ENCODE measurements at regions not wholly inside any gene's neighbourhood (a gene's known extent, or its start where the extent isn't known, plus 50 kb on each side); places are given as distances from the start of the nearest gene placed in this dataset.

GRCh38 chr12:111150360-111150759, 218.5 kb downstream of the PHETA1 start:
- no peak overlapping the region for H3K9ac ChIP-seq (ENCODE audit: low read length)
- H3K36me3 ChIP-seq (ENCODE audit: control insufficient read depth, insufficient read depth, low read length) = no peaks in the 10 kb centered on the region
- H3K9me3 ChIP-seq (ENCODE audit: control insufficient read depth, insufficient read depth, low read depth, low read length) = no peaks in the 10 kb centered on the region
- H3K27me3 ChIP-seq (ENCODE audit: control insufficient read depth, insufficient read depth, low read length) = no peaks in the 10 kb centered on the region
- H3K4me3 ChIP-seq (ENCODE audit: low read depth, low read length) = no peak overlapping the region
- no peak overlapping the region for H3K27ac ChIP-seq (ENCODE audit: low read depth, low read length)
- H3K4me1 ChIP-seq (ENCODE audit: control insufficient read depth, insufficient read depth, low read length) = peaks cover 11% of the 10 kb centered on the region

- H3K9ac ChIP-seq (ENCODE audit: low read length) = no peak overlapping the region
- H3K9me3 ChIP-seq (ENCODE audit: control insufficient read depth, insufficient read depth, low read depth, low read length) = no peaks in the 10 kb centered on the region
- H3K36me3 ChIP-seq (ENCODE audit: control insufficient read depth, insufficient read depth, low read length) = no peaks in the 10 kb centered on the region
- peaks cover 7% of the 10 kb centered on the region for H3K4me1 ChIP-seq (ENCODE audit: control insufficient read depth, insufficient read depth, low read length)
- no peak overlapping the region for H3K27ac ChIP-seq (ENCODE audit: low read depth, low read length)
- H3K27me3 ChIP-seq (ENCODE audit: control insufficient read depth, insufficient read depth, low read length) = no peaks in the 10 kb centered on the region
- H3K4me3 ChIP-seq (ENCODE audit: low read depth, low read length) = no peak overlapping the region
These were observed 219.6 kb downstream of the PHETA1 start for GRCh38 chr12:111149299-111149698.

GRCh38 chr12:111148005-111148404, 220.9 kb downstream of the PHETA1 start:
- no peaks in the 10 kb centered on the region for H3K9me3 ChIP-seq (ENCODE audit: control insufficient read depth, insufficient read depth, low read depth, low read length)
- no peak overlapping the region for H3K4me3 ChIP-seq (ENCODE audit: low read depth, low read length)
- H3K36me3 ChIP-seq (ENCODE audit: control insufficient read depth, insufficient read depth, low read length) = no peaks in the 10 kb centered on the region
- H3K27me3 ChIP-seq (ENCODE audit: control insufficient read depth, insufficient read depth, low read length) = no peaks in the 10 kb centered on the region
- no peak overlapping the region for H3K9ac ChIP-seq (ENCODE audit: low read length)
- no peaks in the 10 kb centered on the region for H3K4me1 ChIP-seq (ENCODE audit: control insufficient read depth, insufficient read depth, low read length)
- no peak overlapping the region for H3K27ac ChIP-seq (ENCODE audit: low read depth, low read length)

GRCh38 chr12:111143271-111143670, 222.9 kb upstream of the MYL2 start:
- no peaks in the 10 kb centered on the region for H3K27me3 ChIP-seq (ENCODE audit: control insufficient read depth, insufficient read depth, low read length)
- no peaks in the 10 kb centered on the region for H3K36me3 ChIP-seq (ENCODE audit: control insufficient read depth, insufficient read depth, low read length)
- no peaks in the 10 kb centered on the region for H3K4me1 ChIP-seq (ENCODE audit: control insufficient read depth, insufficient read depth, low read length)
- no peak overlapping the region for H3K27ac ChIP-seq (ENCODE audit: low read depth, low read length)
- H3K9me3 ChIP-seq (ENCODE audit: control insufficient read depth, insufficient read depth, low read depth, low read length) = no peaks in the 10 kb centered on the region
- no peak overlapping the region for H3K9ac ChIP-seq (ENCODE audit: low read length)
- no peak overlapping the region for H3K4me3 ChIP-seq (ENCODE audit: low read depth, low read length)

- Histone ChIP-seq H3K27me3 (ENCODE audit: control insufficient read depth, insufficient read depth, low read length) (no peaks in the 10 kb centered on the region), H3K9ac (ENCODE audit: low read length) (no peak overlapping the region), H3K9me3 (ENCODE audit: control insufficient read depth, insufficient read depth, low read depth, low read length) (no peaks in the 10 kb centered on the region), H3K27ac (ENCODE audit: low read depth, low read length) (no peak overlapping the region), H3K36me3 (ENCODE audit: control insufficient read depth, insufficient read depth, low read length) (no peaks in the 10 kb centered on the region), H3K4me1 (ENCODE audit: control insufficient read depth, insufficient read depth, low read length) (no peaks in the 10 kb centered on the region), H3K4me3 (ENCODE audit: low read depth, low read length) (no peak overlapping the region)
These were observed 220.8 kb upstream of the MYL2 start for GRCh38 chr12:111141205-111141604.

- Histone ChIP-seq H3K27ac (ENCODE audit: low read depth, low read length) (no peak overlapping the region), H3K36me3 (ENCODE audit: control insufficient read depth, insufficient read depth, low read length) (no peaks in the 10 kb centered on the region), H3K9me3 (ENCODE audit: control insufficient read depth, insufficient read depth, low read depth, low read length) (peaks cover 21% of the 10 kb centered on the region), H3K4me1 (ENCODE audit: control insufficient read depth, insufficient read depth, low read length) (no peaks in the 10 kb centered on the region), H3K9ac (ENCODE audit: low read length) (no peak overlapping the region), H3K27me3 (ENCODE audit: control insufficient read depth, insufficient read depth, low read length) (no peaks in the 10 kb centered on the region), H3K4me3 (ENCODE audit: low read depth, low read length) (no peak overlapping the region)
These were observed 217.6 kb upstream of the MYL2 start for GRCh38 chr12:111138016-111138415.

- Histone ChIP-seq H3K9ac (ENCODE audit: low read length) (no peak overlapping the region), H3K27me3 (ENCODE audit: control insufficient read depth, insufficient read depth, low read length) (no peaks in the 10 kb centered on the region), H3K36me3 (ENCODE audit: control insufficient read depth, insufficient read depth, low read length) (no peaks in the 10 kb centered on the region), H3K27ac (ENCODE audit: low read depth, low read length) (no peak overlapping the region), H3K4me3 (ENCODE audit: low read depth, low read length) (no peak overlapping the region), H3K9me3 (ENCODE audit: control insufficient read depth, insufficient read depth, low read depth, low read length) (peaks cover 30% of the 10 kb centered on the region), H3K4me1 (ENCODE audit: control insufficient read depth, insufficient read depth, low read length) (no peaks in the 10 kb centered on the region)
These were observed 215.0 kb upstream of the MYL2 start for GRCh38 chr12:111135293-111135832.

- H3K4me3 ChIP-seq (ENCODE audit: low read depth, low read length) = no peak overlapping the region
- H3K27ac ChIP-seq (ENCODE audit: low read depth, low read length) = no peak overlapping the region
- H3K9ac ChIP-seq (ENCODE audit: low read length) = no peak overlapping the region
- H3K9me3 ChIP-seq (ENCODE audit: control insufficient read depth, insufficient read depth, low read depth, low read length) = peaks cover 27% of the 10 kb centered on the region
- H3K4me1 ChIP-seq (ENCODE audit: control insufficient read depth, insufficient read depth, low read length) = no peaks in the 10 kb centered on the region
- no peaks in the 10 kb centered on the region for H3K27me3 ChIP-seq (ENCODE audit: control insufficient read depth, insufficient read depth, low read length)
- no peaks in the 10 kb centered on the region for H3K36me3 ChIP-seq (ENCODE audit: control insufficient read depth, insufficient read depth, low read length)
These were observed 210.0 kb upstream of the MYL2 start for GRCh38 chr12:111130336-111130735.

GRCh38 chr12:111129149-111129767, 208.9 kb upstream of the MYL2 start:
- H3K9ac ChIP-seq (ENCODE audit: low read length) = no peak overlapping the region
- peaks cover 21% of the 10 kb centered on the region for H3K9me3 ChIP-seq (ENCODE audit: control insufficient read depth, insufficient read depth, low read depth, low read length)
- H3K4me1 ChIP-seq (ENCODE audit: control insufficient read depth, insufficient read depth, low read length) = no peaks in the 10 kb centered on the region
- H3K27ac ChIP-seq (ENCODE audit: low read depth, low read length) = no peak overlapping the region
- no peaks in the 10 kb centered on the region for H3K27me3 ChIP-seq (ENCODE audit: control insufficient read depth, insufficient read depth, low read length)
- H3K36me3 ChIP-seq (ENCODE audit: control insufficient read depth, insufficient read depth, low read length) = no peaks in the 10 kb centered on the region
- no peak overlapping the region for H3K4me3 ChIP-seq (ENCODE audit: low read depth, low read length)

GRCh38 chr12:111126331-111126730, 206.0 kb upstream of the MYL2 start:
- H3K4me3 ChIP-seq (ENCODE audit: low read depth, low read length) = no peak overlapping the region
- H3K36me3 ChIP-seq (ENCODE audit: control insufficient read depth, insufficient read depth, low read length) = no peaks in the 10 kb centered on the region
- no peaks in the 10 kb centered on the region for H3K9me3 ChIP-seq (ENCODE audit: control insufficient read depth, insufficient read depth, low read depth, low read length)
- H3K9ac ChIP-seq (ENCODE audit: low read length) = no peak overlapping the region
- no peaks in the 10 kb centered on the region for H3K4me1 ChIP-seq (ENCODE audit: control insufficient read depth, insufficient read depth, low read length)
- H3K27me3 ChIP-seq (ENCODE audit: control insufficient read depth, insufficient read depth, low read length) = no peaks in the 10 kb centered on the region
- H3K27ac ChIP-seq (ENCODE audit: low read depth, low read length) = no peak overlapping the region

GRCh38 chr12:111124183-111124582, 203.8 kb upstream of the MYL2 start:
- no peaks in the 10 kb centered on the region for H3K9me3 ChIP-seq (ENCODE audit: control insufficient read depth, insufficient read depth, low read depth, low read length)
- no peak overlapping the region for H3K9ac ChIP-seq (ENCODE audit: low read length)
- H3K27ac ChIP-seq (ENCODE audit: low read depth, low read length) = no peak overlapping the region
- no peaks in the 10 kb centered on the region for H3K27me3 ChIP-seq (ENCODE audit: control insufficient read depth, insufficient read depth, low read length)
- no peak overlapping the region for H3K4me3 ChIP-seq (ENCODE audit: low read depth, low read length)
- H3K4me1 ChIP-seq (ENCODE audit: control insufficient read depth, insufficient read depth, low read length) = no peaks in the 10 kb centered on the region
- no peaks in the 10 kb centered on the region for H3K36me3 ChIP-seq (ENCODE audit: control insufficient read depth, insufficient read depth, low read length)

Data from HUES6 (cell line).